KMS-11 (cell line): ENCODE measurements at regions not wholly inside any gene's neighbourhood (a gene's known extent, or its start where the extent isn't known, plus 50 kb on each side); places are given as distances from the start of the nearest gene placed in this dataset.

Source experiments
- H2AFZ ChIP-seq: fragments of 200-600 bp; sonication (generic); 2 replicates; pipeline ENCODE4 v1.6.1; 2016; ENCODE audit warnings: antibody characterized with exemption, mixed run types, low read depth
- H3K27ac ChIP-seq: fragments of 200-600 bp; sonication (generic); 2 replicates; pipeline ENCODE4 v1.6.1; 2016; ENCODE audit warnings: mild to moderate bottlenecking, mixed run types
- H3K27me3 ChIP-seq: fragments of 200-600 bp; sonication (generic); 2 replicates; pipeline ENCODE4 v1.6.1; 2017; ENCODE audit warnings: mild to moderate bottlenecking, low read depth, mixed run types, moderate library complexity; ENCODE audit not compliant: insufficient read depth
- H3K36me3 ChIP-seq: fragments of 200-600 bp; sonication (generic); 2 replicates; pipeline ENCODE4 v1.6.1; 2017; ENCODE audit warnings: mild to moderate bottlenecking, mixed run types; ENCODE audit not compliant: insufficient read depth
- H3K4me1 ChIP-seq: fragments of 200-600 bp; sonication (generic); 2 replicates; pipeline ENCODE4 v1.6.1; 2016; ENCODE audit warnings: mild to moderate bottlenecking, low read depth, mixed run types; ENCODE audit not compliant: poor library complexity, severe bottlenecking
- H3K4me2 ChIP-seq: fragments of 200-600 bp; sonication (generic); 2 replicates; pipeline ENCODE4 v1.7.0; 2016; ENCODE audit warnings: mild to moderate bottlenecking, mixed run types
- H3K4me3 ChIP-seq: fragments of 200-600 bp; sonication (generic); IDR thresholded peaks from 2 replicates; pipeline ENCODE4 v1.6.1; 2017; ENCODE audit warnings: low read depth, low read length, mixed read lengths; ENCODE audit not compliant: insufficient read depth
- H3K79me2 ChIP-seq: fragments of 200-600 bp; sonication (generic); 2 replicates; pipeline ENCODE4 v1.6.1; 2016; ENCODE audit warnings: low read depth, mixed run types; ENCODE audit not compliant: insufficient read depth
- H3K9ac ChIP-seq: fragments of 200-600 bp; sonication (generic); 2 replicates; pipeline ENCODE4 v1.6.1; 2016; ENCODE audit warnings: mild to moderate bottlenecking, mixed run types
- H4K20me1 ChIP-seq: fragments of 200-600 bp; sonication (generic); 2 replicates; pipeline ENCODE4 v1.6.1; 2016; ENCODE audit warnings: mild to moderate bottlenecking, mixed run types; ENCODE audit not compliant: insufficient read depth
- TF ChIP-seq, protein P1 (sequence below): fragments of 200-600 bp; sonication (generic); conservative IDR thresholded peaks from 2 replicates; pipeline ENCODE4 v1.6.1; 2017; ENCODE audit warnings: low read depth, mild to moderate bottlenecking, antibody characterized with exemption, low read length, moderate library complexity, mixed read lengths

DNA sequence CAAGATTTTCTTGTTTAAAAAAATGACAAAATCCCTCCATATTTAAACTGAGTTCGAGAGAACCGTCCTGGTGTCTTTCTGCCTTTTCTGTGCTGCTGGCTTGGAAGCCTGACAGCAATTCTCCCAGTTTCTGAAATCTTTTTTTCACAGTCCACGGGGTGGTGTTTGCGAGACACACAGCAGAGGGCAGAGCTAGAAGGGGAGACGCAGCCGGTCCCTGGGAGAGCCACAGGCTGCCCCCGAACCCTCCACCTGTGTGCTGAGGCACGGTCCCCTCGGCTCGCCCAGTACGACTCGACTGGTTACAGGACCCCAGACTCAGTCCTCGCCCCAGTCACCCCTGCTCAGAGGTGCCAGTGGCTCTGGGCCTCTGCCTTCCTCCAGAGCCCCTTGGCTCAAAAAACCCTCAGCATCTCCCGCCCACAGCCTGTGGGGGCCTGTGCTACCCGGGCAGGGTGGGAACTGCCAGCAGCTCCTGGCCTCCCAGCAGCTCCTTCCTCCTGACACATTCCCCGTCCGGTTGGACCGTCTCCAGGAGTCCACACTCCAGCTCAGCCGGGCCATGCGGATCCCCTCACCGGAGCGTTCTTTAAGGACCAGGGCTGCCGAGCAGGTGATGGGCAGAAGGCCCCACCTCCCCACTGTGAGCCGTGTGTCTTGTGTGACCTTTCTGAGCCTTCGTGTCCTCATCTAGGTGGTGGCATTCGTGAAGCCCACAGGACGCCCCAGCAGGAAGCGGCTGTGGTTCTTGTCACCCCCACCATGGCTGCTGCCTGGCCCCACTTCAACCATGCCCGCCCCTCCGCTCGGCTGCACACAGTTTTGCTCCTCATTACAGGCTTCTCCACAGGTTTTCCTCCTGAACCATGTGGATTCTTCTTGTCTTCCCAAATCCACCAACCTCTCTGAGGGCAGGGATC is 52.3 kb upstream of the EN2 start:
- no peaks in the 10 kb centered on the region for H4K20me1 ChIP-seq
- no peak overlapping the region for H2AFZ ChIP-seq
- no peak overlapping the region for H3K9ac ChIP-seq
- H3K36me3 ChIP-seq, result no peaks in the 10 kb centered on the region
- H3K4me1 ChIP-seq, result no peaks in the 10 kb centered on the region
- peaks cover 50% of the 10 kb centered on the region for H3K27me3 ChIP-seq
- H3K4me2 ChIP-seq, result no peak overlapping the region
- H3K79me2 ChIP-seq, result no peaks in the 10 kb centered on the region
- no peak overlapping the region for H3K4me3 ChIP-seq
- TF ChIP-seq, protein P1, sequence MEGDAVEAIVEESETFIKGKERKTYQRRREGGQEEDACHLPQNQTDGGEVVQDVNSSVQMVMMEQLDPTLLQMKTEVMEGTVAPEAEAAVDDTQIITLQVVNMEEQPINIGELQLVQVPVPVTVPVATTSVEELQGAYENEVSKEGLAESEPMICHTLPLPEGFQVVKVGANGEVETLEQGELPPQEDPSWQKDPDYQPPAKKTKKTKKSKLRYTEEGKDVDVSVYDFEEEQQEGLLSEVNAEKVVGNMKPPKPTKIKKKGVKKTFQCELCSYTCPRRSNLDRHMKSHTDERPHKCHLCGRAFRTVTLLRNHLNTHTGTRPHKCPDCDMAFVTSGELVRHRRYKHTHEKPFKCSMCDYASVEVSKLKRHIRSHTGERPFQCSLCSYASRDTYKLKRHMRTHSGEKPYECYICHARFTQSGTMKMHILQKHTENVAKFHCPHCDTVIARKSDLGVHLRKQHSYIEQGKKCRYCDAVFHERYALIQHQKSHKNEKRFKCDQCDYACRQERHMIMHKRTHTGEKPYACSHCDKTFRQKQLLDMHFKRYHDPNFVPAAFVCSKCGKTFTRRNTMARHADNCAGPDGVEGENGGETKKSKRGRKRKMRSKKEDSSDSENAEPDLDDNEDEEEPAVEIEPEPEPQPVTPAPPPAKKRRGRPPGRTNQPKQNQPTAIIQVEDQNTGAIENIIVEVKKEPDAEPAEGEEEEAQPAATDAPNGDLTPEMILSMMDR, result no peak
- H3K27ac ChIP-seq, result no peak overlapping the region

- no peak overlapping the region for H3K9ac ChIP-seq
- H3K4me1 ChIP-seq, result no peaks in the 10 kb centered on the region
- TF ChIP-seq, protein P1, result no peak
- H3K36me3 ChIP-seq, result no peaks in the 10 kb centered on the region
- no peak overlapping the region for H3K27ac ChIP-seq
- no peak overlapping the region for H3K4me2 ChIP-seq
- no peaks in the 10 kb centered on the region for H3K79me2 ChIP-seq
- H3K27me3 ChIP-seq, result peaks cover 28% of the 10 kb centered on the region
- H2AFZ ChIP-seq, result no peak overlapping the region
- H4K20me1 ChIP-seq, result no peaks in the 10 kb centered on the region
- H3K4me3 ChIP-seq, result no peak overlapping the region
These were observed 50.1 kb upstream of the EN2 start for GRCh38 chr7:155407799-155408198.
